Mucosa of descending colon (tissue), 3 donors: ENCODE measurements at regions not wholly inside any gene's neighbourhood (a gene's known extent, or its start where the extent isn't known, plus 50 kb on each side); places are given as distances from the start of the nearest gene placed in this dataset.

Experiments
- ATAC-seq: fragments of 200-7000 bp; cut with Tn5 transposase; one replicate; pipeline ENCODE4 v1.9.1; 2020; ENCODE audit warnings: mild to moderate bottlenecking, moderate library complexity
- DNase-seq, 3 donors: peaks; one replicate each; pipeline ENCODE4 v3.0.0-alpha.2; 2020
- H3K36me3 ChIP-seq: fragments of 200-600 bp; one replicate; pipeline ENCODE4 v1.8.0; 2021; ENCODE audit warnings: low read depth, mild to moderate bottlenecking
- H3K4me1 ChIP-seq: fragments of 200-600 bp; one replicate; pipeline ENCODE4 v1.8.0; 2021; ENCODE audit warnings: low read depth, mild to moderate bottlenecking
- H3K4me3 ChIP-seq: fragments of 200-600 bp; one replicate; pipeline ENCODE4 v1.8.0; 2021; ENCODE audit warnings: mild to moderate bottlenecking
- H3K9me3 ChIP-seq: fragments of 200-600 bp; one replicate; pipeline ENCODE4 v1.8.0; 2021; ENCODE audit warnings: mild to moderate bottlenecking
- intact Hi-C, 2 donors: fragments of 100-400 bp; cut with DNase I in 1 of 2; cut with micrococcal nuclease in 1 of 2; formaldehyde crosslinking; loops; one replicate each; pipeline versions ENCODE4 v1.11.0 to v1.11.1; 2022; cut with DNase I, micrococcal nuclease
- TF ChIP-seq, protein P1 (sequence below): fragments of 200-600 bp; IDR thresholded peaks from one replicate; pipeline ENCODE4 v1.8.0; 2022; ENCODE audit warnings: antibody characterized with exemption, mild to moderate bottlenecking
- donor health status: DM: no; HTN: no; CAD: no; lungs with moderate emphysema.
- donor health status: DM: no; HTN: no; CAD: no.
- donor health status: DM: no; HTN: yes; CAD: no.

GRCh38 chr19:28420811-28421550 is 792.0 kb downstream of the UQCRFS1 start:
- Histone ChIP-seq H3K9me3 (no peaks in the 10 kb centered on the region), H3K4me1 (no peaks in the 10 kb centered on the region), H3K36me3 (no peaks in the 10 kb centered on the region), H3K4me3 (no peak overlapping the region)
- intact Hi-C loops, result no loop called here
- DNase-seq, result no peak
- ATAC-seq, result no peak
- TF ChIP-seq, protein P1, sequence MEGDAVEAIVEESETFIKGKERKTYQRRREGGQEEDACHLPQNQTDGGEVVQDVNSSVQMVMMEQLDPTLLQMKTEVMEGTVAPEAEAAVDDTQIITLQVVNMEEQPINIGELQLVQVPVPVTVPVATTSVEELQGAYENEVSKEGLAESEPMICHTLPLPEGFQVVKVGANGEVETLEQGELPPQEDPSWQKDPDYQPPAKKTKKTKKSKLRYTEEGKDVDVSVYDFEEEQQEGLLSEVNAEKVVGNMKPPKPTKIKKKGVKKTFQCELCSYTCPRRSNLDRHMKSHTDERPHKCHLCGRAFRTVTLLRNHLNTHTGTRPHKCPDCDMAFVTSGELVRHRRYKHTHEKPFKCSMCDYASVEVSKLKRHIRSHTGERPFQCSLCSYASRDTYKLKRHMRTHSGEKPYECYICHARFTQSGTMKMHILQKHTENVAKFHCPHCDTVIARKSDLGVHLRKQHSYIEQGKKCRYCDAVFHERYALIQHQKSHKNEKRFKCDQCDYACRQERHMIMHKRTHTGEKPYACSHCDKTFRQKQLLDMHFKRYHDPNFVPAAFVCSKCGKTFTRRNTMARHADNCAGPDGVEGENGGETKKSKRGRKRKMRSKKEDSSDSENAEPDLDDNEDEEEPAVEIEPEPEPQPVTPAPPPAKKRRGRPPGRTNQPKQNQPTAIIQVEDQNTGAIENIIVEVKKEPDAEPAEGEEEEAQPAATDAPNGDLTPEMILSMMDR, result no peak

- TF ChIP-seq, protein P1, result no peak
- no peak overlapping the region for H3K4me3 ChIP-seq
- intact Hi-C loops, result no loop called here
- no peaks in the 10 kb centered on the region for H3K36me3 ChIP-seq
- ATAC-seq (no peak), DNase-seq (no peak)
- H3K9me3 ChIP-seq, result no peaks in the 10 kb centered on the region
- H3K4me1 ChIP-seq, result no peaks in the 10 kb centered on the region
Observed at GRCh38 chr19:28419312-28419711, 793.6 kb downstream of the UQCRFS1 start.

- Histone ChIP-seq H3K9me3 (no peaks in the 10 kb centered on the region), H3K36me3 (no peaks in the 10 kb centered on the region), H3K4me1 (no peaks in the 10 kb centered on the region), H3K4me3 (no peak overlapping the region)
- intact Hi-C loops, result no loop called here
- ATAC-seq, result no peak
- TF ChIP-seq, protein P1, result no peak
- no peak for DNase-seq
Observed at GRCh38 chr19:28417361-28417760, 795.6 kb downstream of the UQCRFS1 start.

DNA sequence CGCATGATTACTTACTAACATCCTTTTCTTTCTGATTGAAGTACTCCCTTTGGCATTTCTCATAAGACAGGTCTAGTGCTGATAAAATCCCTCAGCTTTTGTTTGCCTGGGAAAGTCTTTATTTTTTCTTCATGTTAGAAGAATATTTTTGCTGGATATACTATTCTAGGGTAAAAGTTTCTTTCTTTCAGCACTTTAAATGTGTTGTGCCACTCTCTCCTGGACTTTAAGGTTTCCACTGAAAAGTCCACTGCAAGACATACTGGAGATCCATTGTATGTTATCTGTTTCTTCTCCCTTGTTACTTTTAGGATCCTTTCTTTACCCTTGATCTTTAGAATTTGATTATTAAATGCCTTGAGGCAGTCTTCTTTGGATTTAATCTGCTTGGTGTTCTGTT is 796.7 kb downstream of the UQCRFS1 start:
- TF ChIP-seq, protein P1, result no peak
- Histone ChIP-seq H3K36me3 (no peaks in the 10 kb centered on the region), H3K9me3 (no peaks in the 10 kb centered on the region), H3K4me1 (no peaks in the 10 kb centered on the region), H3K4me3 (no peak overlapping the region)
- ATAC-seq (no peak), DNase-seq (no peak)
- intact Hi-C loops, result no loop called here

GRCh38 chr19:28414748-28415147 is 798.2 kb downstream of the UQCRFS1 start:
- DNase-seq (no peak), ATAC-seq (no peak)
- Histone ChIP-seq H3K36me3 (no peaks in the 10 kb centered on the region), H3K4me3 (no peak overlapping the region), H3K9me3 (no peaks in the 10 kb centered on the region), H3K4me1 (no peaks in the 10 kb centered on the region)
- TF ChIP-seq, protein P1, result no peak
- intact Hi-C loops, result no loop called here

DNA sequence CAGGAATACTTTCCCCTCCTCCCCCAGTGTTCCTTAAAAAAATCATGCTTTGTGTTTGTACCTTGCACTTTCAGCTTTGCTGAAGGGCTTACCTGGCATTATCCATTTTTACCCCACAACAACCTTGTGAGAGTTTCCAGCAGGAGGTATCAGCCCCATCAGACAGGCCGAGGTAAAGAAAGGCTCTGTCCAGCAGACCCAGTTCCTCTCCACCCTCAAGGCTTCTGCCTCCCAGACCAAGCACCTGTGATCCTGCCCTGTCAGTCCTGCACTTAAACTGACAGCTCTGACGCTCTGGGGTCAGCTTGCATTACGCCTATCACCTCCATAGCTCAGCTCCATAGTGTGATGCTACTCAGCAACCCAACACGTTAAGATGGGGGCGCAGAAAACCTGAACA is 803.1 kb downstream of the UQCRFS1 start:
- H3K9me3 ChIP-seq, result no peaks in the 10 kb centered on the region
- DNase-seq (no peak), ATAC-seq (no peak)
- TF ChIP-seq, protein P1, result no peak
- peaks cover 16% of the 10 kb centered on the region for H3K4me1 ChIP-seq
- H3K36me3 ChIP-seq, result no peaks in the 10 kb centered on the region
- intact Hi-C loops, result no loop called here
- H3K4me3 ChIP-seq, result no peak overlapping the region
